ENCODE measurements at regions not wholly inside any gene's neighbourhood (a gene's known extent, or its start where the extent isn't known, plus 50 kb on each side); places are given as distances from the start of the nearest gene placed in this dataset.
"Not testable (repeated sequence)": the region's sequence is repeated elsewhere in the genome, so short reads cannot be mapped to it uniquely, and the experiment has no call there.

DNA sequence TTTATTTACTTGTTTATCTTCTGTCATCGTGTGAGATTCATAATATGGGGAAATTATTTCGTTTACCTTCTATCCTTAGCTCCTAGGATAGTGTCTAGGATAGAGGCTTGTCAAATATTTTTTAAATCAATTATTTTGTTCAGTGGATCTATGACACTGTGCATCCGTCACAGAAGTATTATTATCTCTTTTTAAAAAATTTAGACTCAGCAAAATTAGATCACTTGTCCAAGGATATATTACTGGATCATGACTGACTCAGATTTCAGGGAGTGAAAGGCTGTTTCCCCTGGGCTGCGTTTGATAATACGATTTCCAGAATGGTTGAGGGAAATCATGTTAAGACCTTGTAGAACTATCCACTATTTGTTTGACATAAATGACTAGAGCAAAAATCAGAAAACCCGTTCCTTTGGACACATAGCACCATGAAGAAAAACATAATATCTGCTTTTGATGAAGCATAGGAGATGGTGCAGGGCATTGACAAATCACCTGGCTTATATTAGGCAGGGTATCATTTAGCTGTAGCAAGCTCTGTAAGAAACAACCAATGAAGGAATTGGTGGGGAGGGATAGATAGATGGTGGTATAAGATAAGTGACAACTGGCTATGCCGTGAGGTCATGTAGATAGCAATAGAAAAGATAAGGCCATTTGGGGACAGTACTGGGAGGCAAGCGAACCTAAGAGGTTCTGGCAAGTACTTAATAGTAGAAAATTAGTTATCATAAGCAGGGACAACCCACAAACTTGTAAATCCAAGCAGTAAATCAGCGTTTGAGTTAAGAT, 465.2 kb upstream of the MAN1A1 start:
- Mint-ChIP-seq H3K27ac (no peak overlapping the region), H3K4me3 (no peak overlapping the region), H3K9me3 (no peaks in the 10 kb centered on the region), H3K4me1 (ENCODE audit: low read depth) (no peaks in the 10 kb centered on the region), H3K27me3 (no peaks in the 10 kb centered on the region), H3K36me3 (ENCODE audit: low read depth) (no peaks in the 10 kb centered on the region)
- DNase-seq, result no peak

DNA sequence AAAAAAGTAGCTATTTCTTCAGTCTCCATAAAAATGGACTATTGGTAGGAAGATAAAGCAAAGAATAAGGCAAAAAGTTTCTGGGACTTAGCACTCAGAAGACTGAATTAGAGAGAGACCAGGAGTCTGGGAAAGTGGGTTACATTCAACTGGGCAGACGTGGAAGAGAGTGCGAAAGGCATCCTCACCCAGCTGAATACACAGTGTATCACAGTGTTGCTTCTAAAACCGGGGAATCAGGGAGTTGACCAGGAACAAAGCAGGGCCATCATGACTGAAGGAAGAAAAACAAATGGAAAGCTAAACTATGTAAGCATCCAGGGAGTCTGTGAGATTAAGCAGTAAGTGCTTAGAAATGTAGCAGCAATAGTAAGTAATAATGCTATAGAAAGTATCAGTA, 452.9 kb upstream of the MAN1A1 start:
- DNase-seq, result no peak
- Mint-ChIP-seq H3K4me3 (no peak overlapping the region), H3K4me1 (ENCODE audit: low read depth) (no peaks in the 10 kb centered on the region), H3K36me3 (ENCODE audit: low read depth) (no peaks in the 10 kb centered on the region), H3K9me3 (no peaks in the 10 kb centered on the region), H3K27me3 (peaks cover 2% of the 10 kb centered on the region), H3K27ac (no peak overlapping the region)

DNA sequence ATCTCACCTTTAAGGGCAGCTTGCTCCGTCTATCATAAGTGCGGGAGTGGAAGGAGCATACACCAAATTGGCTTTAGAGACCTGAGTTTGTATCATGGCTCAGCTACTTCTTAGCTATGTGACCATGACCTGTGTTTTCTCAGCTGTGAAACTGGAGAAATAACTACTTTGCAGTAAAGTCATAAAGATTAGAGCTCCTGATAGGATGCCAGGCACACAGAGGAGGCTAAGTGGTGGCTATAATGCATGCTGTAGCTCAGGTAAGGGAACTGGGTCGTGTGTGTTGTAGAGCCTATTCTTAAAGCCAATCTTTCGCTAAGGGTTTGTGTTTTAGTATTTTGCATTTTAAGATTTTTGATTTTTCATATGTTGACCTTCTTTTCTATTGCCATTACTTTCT, 451.5 kb upstream of the MAN1A1 start:
- no peaks in the 10 kb centered on the region for H3K4me1 Mint-ChIP-seq (ENCODE audit: low read depth)
- no peak for DNase-seq
- H3K27ac Mint-ChIP-seq, result no peak overlapping the region

DNA sequence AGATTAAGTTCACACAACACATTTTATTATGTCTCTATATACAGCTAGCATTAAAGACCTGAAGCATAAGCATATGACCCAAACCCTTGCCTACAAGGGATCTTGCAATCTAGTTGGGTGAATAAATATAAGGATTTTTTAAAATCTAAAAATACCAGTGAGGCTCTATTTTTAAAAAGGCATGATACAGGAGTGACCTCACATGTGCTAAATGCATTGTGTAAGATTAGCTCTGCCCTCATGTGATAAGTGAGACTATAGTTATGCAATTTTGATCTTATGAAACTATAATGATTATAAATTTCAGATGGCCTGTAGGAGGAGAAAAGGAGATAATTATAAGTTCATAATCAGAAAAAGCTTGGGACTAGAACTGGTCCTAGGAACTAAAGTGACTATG, 451.0 kb upstream of the MAN1A1 start:
- Mint-ChIP-seq H3K27me3 (peaks cover 2% of the 10 kb centered on the region), H3K27ac (no peak overlapping the region), H3K9me3 (no peaks in the 10 kb centered on the region), H3K4me3 (no peak overlapping the region), H3K4me1 (ENCODE audit: low read depth) (no peaks in the 10 kb centered on the region), H3K36me3 (ENCODE audit: low read depth) (no peaks in the 10 kb centered on the region)
- no peak for DNase-seq

More for the DNA sequence above, 451.5 kb upstream of the MAN1A1 start:
- Mint-ChIP-seq H3K4me3 (no peak overlapping the region), H3K9me3 (no peaks in the 10 kb centered on the region), H3K27me3 (peaks cover 2% of the 10 kb centered on the region), H3K36me3 (ENCODE audit: low read depth) (no peaks in the 10 kb centered on the region)

DNA sequence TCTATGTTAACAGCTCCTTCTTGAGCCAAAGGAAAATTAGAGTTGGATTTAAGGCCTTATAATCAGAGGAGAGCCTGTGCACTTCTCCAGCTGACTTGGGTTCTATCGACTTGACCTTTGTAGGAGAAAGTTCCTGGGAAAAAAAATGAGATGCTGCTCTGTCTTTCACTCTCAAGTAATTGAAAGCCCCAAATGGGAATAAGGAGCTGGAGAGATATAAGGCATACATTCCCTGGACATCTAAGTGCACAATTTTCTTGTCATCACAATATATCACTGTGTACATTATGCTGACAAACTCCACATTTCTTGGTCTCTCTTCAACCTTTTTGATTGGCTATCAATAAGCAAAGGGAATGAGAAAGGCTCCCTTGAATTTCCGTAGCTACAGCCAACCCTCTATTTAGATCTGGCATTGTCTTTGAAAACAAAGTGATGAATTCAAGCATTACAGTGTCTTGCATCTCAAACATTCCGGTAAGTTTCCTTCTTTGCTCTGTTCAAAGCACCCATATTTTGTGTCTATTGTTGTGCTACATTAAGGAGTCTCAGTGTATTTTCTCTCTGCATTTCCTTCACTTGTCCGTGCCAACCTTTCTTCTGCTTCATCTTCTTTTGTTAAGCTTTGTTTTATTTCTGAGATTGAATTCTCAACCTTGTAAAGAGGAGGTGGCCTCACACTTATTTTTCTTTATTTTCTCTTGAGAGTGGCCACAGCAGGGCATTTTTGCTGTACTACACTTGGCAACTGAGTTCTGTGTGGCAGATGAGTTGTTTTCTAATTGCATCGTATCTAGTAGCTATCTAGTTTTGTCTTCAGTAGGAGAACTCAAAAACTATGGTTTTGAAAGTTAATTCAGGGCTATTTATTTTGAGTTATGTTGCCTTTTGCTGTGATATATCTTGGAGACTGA, 450.3 kb upstream of the MAN1A1 start:
- peaks cover 2% of the 10 kb centered on the region for H3K27me3 Mint-ChIP-seq

DNA sequence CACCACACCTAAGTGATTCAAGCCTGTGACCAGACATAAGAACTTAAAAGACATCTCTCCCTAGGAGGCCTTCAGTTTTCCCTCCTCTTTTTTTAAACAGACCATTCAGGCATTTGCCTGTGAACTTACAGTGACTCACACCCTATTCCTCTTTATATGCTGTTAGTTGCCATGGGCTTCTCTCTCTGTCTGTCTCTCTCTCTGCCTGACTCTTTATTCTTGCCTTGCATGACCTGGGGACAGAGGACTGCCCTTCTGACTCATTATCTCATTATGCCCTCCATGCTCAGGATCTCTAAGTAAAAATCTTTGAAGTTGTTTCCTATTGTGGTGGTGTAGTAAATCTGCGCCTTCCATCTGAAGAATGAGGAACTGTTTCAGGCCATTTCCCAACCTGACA, 442.2 kb upstream of the MAN1A1 start:
- no peaks in the 10 kb centered on the region for H3K9me3 Mint-ChIP-seq
- H3K36me3 Mint-ChIP-seq (ENCODE audit: low read depth), result no peaks in the 10 kb centered on the region
- no peaks in the 10 kb centered on the region for H3K27me3 Mint-ChIP-seq

More for the DNA sequence above, 450.3 kb upstream of the MAN1A1 start:
- H3K9me3 Mint-ChIP-seq, result no peaks in the 10 kb centered on the region
- H3K4me1 Mint-ChIP-seq (ENCODE audit: low read depth), result no peaks in the 10 kb centered on the region
- no peak overlapping the region for H3K4me3 Mint-ChIP-seq
- H3K36me3 Mint-ChIP-seq (ENCODE audit: low read depth), result no peaks in the 10 kb centered on the region
- DNase-seq, result no peak
- H3K27ac Mint-ChIP-seq, result no peak overlapping the region

DNA sequence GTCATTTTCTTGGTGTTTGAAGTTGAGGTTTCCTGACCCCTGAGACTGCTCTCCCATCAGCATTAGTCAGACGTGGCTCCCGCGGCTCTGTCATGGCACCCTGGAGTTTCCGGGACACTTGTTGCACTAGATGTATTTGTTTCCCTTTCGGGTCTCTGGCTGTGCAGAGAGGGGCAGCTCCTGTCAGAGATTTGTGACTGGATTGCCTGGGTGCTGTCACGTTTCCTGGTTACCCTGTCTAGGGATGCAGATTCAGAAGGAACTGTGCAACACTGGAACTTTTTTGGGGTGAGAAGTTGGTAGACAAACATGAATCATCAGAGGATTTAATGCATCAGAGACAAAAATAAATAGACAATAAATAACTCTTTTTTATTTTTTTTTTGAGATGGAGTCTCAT, 431.8 kb upstream of the MAN1A1 start:
- H3K4me3 Mint-ChIP-seq, result no peak overlapping the region
- DNase-seq, result no peak
- H3K27me3 Mint-ChIP-seq, result no peaks in the 10 kb centered on the region
- H3K9me3 Mint-ChIP-seq, result no peaks in the 10 kb centered on the region
- H3K36me3 Mint-ChIP-seq (ENCODE audit: low read depth), result no peaks in the 10 kb centered on the region
- H3K4me1 Mint-ChIP-seq (ENCODE audit: low read depth), result no peaks in the 10 kb centered on the region
- H3K27ac Mint-ChIP-seq, result no peak overlapping the region

More for the DNA sequence above, 442.2 kb upstream of the MAN1A1 start:
- no peak overlapping the region for H3K27ac Mint-ChIP-seq
- no peak for DNase-seq
- no peak overlapping the region for H3K4me3 Mint-ChIP-seq
- H3K4me1 Mint-ChIP-seq (ENCODE audit: low read depth), result no peaks in the 10 kb centered on the region

DNA sequence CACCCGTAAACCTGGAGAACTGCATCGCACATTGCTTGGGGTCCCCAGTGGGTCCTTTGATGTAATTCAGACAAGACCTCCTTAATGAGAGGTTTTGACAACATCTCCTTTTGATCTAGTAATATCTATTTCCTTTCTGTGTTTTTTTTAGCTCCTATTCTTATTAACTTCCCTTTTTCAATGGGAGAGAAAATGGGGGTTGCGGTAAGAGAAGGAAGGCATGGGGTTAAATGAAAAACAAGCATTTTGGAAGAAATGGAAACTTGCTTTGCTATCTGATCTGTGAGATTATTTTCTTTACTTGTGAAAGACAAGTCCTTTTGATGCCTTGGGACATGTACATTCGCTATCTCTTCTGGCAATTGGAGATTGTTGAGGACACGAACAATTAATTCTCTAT, 418.6 kb upstream of the MAN1A1 start:
- H3K4me1 Mint-ChIP-seq (ENCODE audit: low read depth), result no peaks in the 10 kb centered on the region
- H3K36me3 Mint-ChIP-seq (ENCODE audit: low read depth), result no peaks in the 10 kb centered on the region
- no peaks in the 10 kb centered on the region for H3K9me3 Mint-ChIP-seq
- H3K27ac Mint-ChIP-seq, result no peak overlapping the region
- no peak for DNase-seq
- H3K4me3 Mint-ChIP-seq, result no peak overlapping the region
- H3K27me3 Mint-ChIP-seq, result peaks cover 16% of the 10 kb centered on the region

DNA sequence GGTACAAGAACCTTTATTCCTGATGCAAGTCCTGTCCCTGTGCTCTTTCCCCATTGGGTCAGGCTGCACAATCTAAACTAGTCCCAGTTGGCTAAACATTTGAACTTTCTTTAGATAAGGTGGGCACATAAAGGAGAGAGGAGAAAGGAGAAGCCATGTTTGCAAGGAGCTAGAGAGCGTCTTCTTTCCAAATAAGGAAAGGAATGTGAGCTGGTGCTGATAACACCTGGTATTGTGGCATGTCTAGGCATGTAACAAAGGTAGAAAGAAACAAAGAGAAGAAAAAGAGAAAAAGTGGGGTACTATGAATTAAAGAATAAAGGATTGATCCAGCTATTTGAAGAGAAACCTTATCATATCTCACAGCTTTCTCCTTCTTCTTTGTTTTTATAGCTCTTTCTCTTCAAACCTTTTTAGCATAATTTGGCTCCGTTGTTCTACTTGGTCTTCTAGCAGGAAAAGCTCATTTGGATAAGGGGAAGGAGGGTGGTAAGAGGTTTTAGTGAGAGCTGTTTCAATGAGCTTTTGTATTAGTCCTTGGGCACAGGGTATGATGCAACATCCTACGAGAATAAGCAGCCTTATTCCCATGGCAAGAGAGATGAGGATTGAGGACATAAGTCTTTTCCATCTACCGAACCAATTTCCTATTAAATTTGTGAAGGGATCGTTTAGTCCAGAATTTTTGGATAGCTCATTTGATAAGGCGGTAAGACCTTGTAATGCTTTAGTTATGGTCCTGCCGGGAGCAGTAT, 415.5 kb upstream of the MAN1A1 start:
- H3K9me3 Mint-ChIP-seq, result no peaks in the 10 kb centered on the region

DNA sequence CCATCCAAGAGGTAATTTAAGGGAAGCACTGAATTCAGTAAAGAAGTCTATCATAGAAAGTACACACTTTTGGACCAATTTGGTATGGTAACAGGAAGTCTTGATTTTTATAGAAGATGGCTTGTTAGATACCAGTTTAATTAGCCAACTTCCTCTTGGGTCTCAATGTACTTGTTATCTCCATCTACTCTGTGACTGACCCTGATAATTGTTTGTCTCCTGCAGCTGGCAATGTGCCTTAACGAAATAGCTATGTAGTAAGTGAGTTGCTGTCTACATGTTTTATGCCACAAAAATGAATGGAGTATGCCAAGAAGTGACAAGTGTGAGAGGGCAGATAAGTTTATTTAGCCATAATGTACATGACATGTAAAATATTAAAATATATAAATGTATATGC, 410.5 kb upstream of the MAN1A1 start:
- Mint-ChIP-seq H3K9me3 (no peaks in the 10 kb centered on the region), H3K4me1 (ENCODE audit: low read depth) (no peaks in the 10 kb centered on the region), H3K36me3 (ENCODE audit: low read depth) (no peaks in the 10 kb centered on the region), H3K4me3 (no peak overlapping the region), H3K27me3 (no peaks in the 10 kb centered on the region), H3K27ac (no peak overlapping the region)
- DNase-seq, result no peak

More for the DNA sequence above, 415.5 kb upstream of the MAN1A1 start:
- H3K27ac Mint-ChIP-seq, result no peak overlapping the region
- H3K36me3 Mint-ChIP-seq (ENCODE audit: low read depth), result no peaks in the 10 kb centered on the region
- DNase-seq, result no peak
- H3K4me3 Mint-ChIP-seq, result no peak overlapping the region
- no peaks in the 10 kb centered on the region for H3K4me1 Mint-ChIP-seq (ENCODE audit: low read depth)
- peaks cover 16% of the 10 kb centered on the region for H3K27me3 Mint-ChIP-seq

DNA sequence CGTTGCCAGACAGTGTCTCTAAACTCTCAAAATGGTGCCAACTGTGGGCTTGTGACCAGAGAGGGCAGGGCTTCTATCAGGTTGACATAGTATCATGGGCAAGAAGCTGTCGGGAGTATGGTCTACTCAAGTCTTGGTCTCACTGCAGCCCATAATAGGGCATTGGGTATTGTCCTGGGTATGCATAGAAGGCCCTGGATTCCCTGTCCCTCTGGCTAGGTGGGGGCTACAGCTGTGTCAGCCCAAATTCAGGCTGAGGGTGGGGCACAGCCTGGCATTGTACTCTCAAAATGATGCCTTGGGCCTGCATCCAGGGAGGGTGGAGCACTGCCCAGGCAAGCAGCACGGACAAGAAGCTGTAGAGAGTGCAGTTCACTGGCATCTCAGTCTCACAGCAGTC, 408.8 kb upstream of the MAN1A1 start:
- Mint-ChIP-seq H3K27me3 (peaks cover 2% of the 10 kb centered on the region), H3K27ac (no peak overlapping the region), H3K4me3 (no peak overlapping the region), H3K4me1 (ENCODE audit: low read depth) (no peaks in the 10 kb centered on the region), H3K9me3 (no peaks in the 10 kb centered on the region), H3K36me3 (ENCODE audit: low read depth) (no peaks in the 10 kb centered on the region)
- no peak for DNase-seq

DNA sequence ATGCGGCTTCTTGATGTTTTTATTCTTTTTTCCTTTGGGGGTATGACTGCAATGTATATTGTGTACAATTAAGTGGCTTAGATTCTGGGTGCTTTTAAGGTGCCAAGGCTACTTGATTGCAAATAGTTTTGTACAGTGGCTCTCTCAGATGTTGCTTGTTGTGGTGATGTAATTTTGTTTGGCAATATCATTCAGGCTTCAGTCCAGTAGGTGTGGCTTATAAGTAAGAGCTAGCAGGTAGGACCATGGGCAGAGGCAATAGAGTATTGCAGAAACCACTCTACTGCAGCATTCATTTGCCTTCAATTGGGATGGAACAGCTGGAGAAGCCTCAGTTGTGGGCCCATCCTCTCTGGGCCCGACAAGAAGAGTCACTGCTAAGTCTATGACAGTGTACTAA, 407.9 kb upstream of the MAN1A1 start:
- H3K9me3 Mint-ChIP-seq, result no peaks in the 10 kb centered on the region
- no peak for DNase-seq
- no peak overlapping the region for H3K4me3 Mint-ChIP-seq

DNA sequence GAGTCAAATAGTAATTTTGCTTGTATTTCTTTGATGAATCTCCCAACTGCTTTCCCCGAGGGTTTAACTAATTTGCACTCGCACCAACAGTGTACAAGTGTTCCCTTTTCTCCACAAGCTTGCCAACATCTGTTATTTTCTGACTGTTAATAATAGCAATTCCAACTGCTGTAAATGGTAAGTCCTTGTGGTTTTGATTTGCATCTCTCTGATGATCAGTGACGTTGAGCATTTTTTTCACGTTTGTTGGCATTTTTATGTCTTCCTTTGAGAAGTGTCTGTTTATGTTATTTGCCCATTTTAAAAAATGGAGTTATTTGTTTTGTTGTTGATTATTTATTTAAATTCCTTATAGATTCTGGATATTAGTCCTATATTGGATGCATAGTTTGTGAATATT, 399.8 kb upstream of the MAN1A1 start:
- no peak overlapping the region for H3K27ac Mint-ChIP-seq
- H3K4me3 Mint-ChIP-seq, result no peak overlapping the region

More for the DNA sequence above, 407.9 kb upstream of the MAN1A1 start:
- H3K36me3 Mint-ChIP-seq (ENCODE audit: low read depth), result no peaks in the 10 kb centered on the region
- peaks cover 2% of the 10 kb centered on the region for H3K27me3 Mint-ChIP-seq
- H3K27ac Mint-ChIP-seq, result no peak overlapping the region
- H3K4me1 Mint-ChIP-seq (ENCODE audit: low read depth), result no peaks in the 10 kb centered on the region

DNA sequence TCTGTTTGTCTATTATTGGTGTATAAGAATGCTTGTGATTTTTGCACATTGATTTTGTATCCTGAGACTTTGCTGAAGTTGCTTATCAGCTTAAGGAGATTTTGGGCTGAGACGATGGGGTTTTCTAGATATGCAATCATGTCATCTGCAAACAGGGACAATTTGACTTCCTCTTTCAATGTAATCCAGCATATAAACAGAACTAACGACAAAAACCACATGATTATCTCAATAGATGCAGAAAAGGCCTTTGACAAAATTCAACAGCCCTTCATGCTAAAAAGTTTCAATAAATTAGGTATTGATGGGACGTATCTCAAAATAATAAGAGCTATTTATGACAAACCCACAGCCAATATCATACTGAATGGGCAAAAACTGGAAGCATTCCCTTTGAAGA, 399.0 kb upstream of the MAN1A1 start:
- not testable (repeated sequence) for H3K27me3 Mint-ChIP-seq; H3K4me1 Mint-ChIP-seq (ENCODE audit: low read depth); H3K4me3 Mint-ChIP-seq; H3K27ac Mint-ChIP-seq; DNase-seq; H3K9me3 Mint-ChIP-seq; H3K36me3 Mint-ChIP-seq (ENCODE audit: low read depth)

More for the DNA sequence above, 399.8 kb upstream of the MAN1A1 start:
- Mint-ChIP-seq H3K4me1 (ENCODE audit: low read depth) (no peaks in the 10 kb centered on the region), H3K36me3 (ENCODE audit: low read depth) (no peaks in the 10 kb centered on the region), H3K9me3 (no peaks in the 10 kb centered on the region), H3K27me3 (peaks cover 10% of the 10 kb centered on the region)
- no peak for DNase-seq
